ENCODE measurements at regions not wholly inside any gene's neighbourhood (a gene's known extent, or its start where the extent isn't known, plus 50 kb on each side); places are given as distances from the start of the nearest gene placed in this dataset.

DNA sequence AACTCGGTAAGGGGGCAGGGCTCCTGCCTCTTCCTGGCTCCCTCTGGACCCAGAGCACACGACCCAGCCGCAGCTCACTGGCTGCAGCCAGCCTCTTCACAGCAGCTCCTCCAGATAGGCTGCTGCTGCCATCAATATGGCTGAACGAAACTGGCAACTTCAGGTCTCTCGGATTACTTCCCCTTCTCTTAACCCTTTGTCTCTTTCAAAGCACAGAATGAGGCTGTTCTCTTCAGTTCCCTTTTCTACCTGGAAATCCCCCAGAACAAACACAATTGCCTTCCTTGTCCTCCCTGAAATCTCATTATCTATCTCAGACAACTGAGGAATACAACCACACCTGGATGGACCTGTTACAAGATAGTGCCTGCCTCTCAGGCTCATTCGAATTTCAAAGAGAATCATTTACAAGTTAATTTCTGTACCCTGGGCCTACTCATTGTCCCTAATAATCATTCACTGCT is 193.4 kb upstream of the MBL2 start:
- DNase-seq (ENCODE audit: low read depth in 1 of 2, low spot score in 1 of 2): no peak
- H3K27ac ChIP-seq: no peak overlapping the region
- H3K36me3 ChIP-seq: no peaks in the 10 kb centered on the region
- no peak overlapping the region for H3K4me3 ChIP-seq
- H3K9me3 ChIP-seq (ENCODE audit: low read depth): no peaks in the 10 kb centered on the region
- no peaks in the 10 kb centered on the region for H3K4me1 ChIP-seq (ENCODE audit: low read depth)
- TF ChIP-seq, protein P1, sequence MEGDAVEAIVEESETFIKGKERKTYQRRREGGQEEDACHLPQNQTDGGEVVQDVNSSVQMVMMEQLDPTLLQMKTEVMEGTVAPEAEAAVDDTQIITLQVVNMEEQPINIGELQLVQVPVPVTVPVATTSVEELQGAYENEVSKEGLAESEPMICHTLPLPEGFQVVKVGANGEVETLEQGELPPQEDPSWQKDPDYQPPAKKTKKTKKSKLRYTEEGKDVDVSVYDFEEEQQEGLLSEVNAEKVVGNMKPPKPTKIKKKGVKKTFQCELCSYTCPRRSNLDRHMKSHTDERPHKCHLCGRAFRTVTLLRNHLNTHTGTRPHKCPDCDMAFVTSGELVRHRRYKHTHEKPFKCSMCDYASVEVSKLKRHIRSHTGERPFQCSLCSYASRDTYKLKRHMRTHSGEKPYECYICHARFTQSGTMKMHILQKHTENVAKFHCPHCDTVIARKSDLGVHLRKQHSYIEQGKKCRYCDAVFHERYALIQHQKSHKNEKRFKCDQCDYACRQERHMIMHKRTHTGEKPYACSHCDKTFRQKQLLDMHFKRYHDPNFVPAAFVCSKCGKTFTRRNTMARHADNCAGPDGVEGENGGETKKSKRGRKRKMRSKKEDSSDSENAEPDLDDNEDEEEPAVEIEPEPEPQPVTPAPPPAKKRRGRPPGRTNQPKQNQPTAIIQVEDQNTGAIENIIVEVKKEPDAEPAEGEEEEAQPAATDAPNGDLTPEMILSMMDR (IDR thresholded peaks at IDR 0.05; ENCODE audit: low read depth, low read length): no peak
- no peaks in the 10 kb centered on the region for H3K27me3 ChIP-seq

DNA sequence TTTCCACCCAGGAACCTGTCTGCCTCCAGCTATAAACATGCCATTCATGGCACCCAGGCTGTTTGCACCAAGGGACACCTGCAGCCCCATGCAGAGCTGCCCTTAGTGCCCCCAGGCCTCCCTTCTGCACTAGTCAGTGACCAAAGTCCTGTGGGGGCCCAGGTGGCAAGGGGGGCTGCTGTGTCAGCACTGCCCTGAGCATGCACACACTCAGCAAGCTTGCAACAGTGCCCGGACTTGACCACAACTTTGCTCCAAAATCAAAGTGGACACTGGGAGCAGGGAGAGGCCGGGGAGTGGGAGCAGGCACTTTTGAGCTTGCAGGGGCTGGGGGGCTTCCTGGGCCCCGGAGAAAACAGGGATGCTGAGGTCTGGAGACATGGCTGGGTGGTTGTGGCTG is 192.9 kb upstream of the MBL2 start:
- Histone ChIP-seq H3K36me3 (no peaks in the 10 kb centered on the region), H3K27ac (no peak overlapping the region), H3K27me3 (no peaks in the 10 kb centered on the region), H3K4me3 (no peak overlapping the region), H3K4me1 (ENCODE audit: low read depth) (no peaks in the 10 kb centered on the region), H3K9me3 (ENCODE audit: low read depth) (no peaks in the 10 kb centered on the region)
- no peak for DNase-seq (ENCODE audit: low read depth in 1 of 2, low spot score in 1 of 2)
- TF ChIP-seq, protein P1 (IDR thresholded peaks at IDR 0.05; ENCODE audit: low read depth, low read length): no peak

DNA sequence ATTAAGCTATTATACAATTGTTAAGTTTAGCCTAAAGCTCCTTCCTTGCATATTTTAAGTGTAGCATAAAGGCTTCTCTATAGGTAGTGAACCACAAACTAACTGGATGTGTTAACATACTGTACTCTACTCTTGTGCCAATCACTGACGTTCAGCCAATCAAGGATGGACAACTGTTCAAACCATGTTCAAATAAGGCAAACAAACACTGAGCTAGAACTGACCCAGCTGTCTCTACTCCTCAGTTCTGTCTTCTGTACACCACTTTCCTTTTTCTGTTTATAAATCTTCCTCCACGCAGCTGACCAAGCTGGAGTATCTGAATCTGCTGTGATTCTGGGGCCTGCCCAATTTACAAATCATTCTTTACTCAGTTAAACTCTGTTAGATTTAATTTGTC is 188.7 kb upstream of the MBL2 start:
- no peaks in the 10 kb centered on the region for H3K27me3 ChIP-seq
- no peaks in the 10 kb centered on the region for H3K9me3 ChIP-seq (ENCODE audit: low read depth)
- H3K4me3 ChIP-seq: no peak overlapping the region
- H3K27ac ChIP-seq: no peak overlapping the region
- H3K36me3 ChIP-seq: no peaks in the 10 kb centered on the region
- no peak for DNase-seq (ENCODE audit: low read depth in 1 of 2, low spot score in 1 of 2)
- TF ChIP-seq, protein P1 (IDR thresholded peaks at IDR 0.05; ENCODE audit: low read depth, low read length): no peak
- no peaks in the 10 kb centered on the region for H3K4me1 ChIP-seq (ENCODE audit: low read depth)

DNA sequence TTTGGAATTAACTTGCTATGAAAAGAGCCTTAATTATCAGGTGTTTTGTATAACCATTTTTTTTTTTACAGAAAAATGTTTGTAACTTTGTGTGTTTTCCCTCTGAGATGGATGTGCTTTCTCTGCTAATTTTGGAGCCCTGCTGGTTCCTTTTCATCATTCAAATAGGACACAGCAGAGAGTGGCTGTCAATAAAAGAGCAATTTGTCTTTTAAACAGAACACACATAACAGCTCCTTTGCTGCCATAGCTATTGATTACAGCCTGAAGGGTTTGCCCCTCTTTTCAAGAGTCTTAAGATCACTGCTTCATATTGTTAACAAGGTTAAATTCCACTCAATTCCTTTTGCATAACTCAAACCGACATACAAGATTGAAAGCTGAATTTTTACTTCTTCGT is 187.2 kb upstream of the MBL2 start:
- Histone ChIP-seq H3K36me3 (no peaks in the 10 kb centered on the region), H3K9me3 (ENCODE audit: low read depth) (no peaks in the 10 kb centered on the region), H3K4me1 (ENCODE audit: low read depth) (no peaks in the 10 kb centered on the region), H3K27me3 (no peaks in the 10 kb centered on the region), H3K27ac (no peak overlapping the region), H3K4me3 (no peak overlapping the region)
- no peak for DNase-seq (ENCODE audit: low read depth in 1 of 2, low spot score in 1 of 2)
- TF ChIP-seq, protein P1 (IDR thresholded peaks at IDR 0.05; ENCODE audit: low read depth, low read length): no peak

DNA sequence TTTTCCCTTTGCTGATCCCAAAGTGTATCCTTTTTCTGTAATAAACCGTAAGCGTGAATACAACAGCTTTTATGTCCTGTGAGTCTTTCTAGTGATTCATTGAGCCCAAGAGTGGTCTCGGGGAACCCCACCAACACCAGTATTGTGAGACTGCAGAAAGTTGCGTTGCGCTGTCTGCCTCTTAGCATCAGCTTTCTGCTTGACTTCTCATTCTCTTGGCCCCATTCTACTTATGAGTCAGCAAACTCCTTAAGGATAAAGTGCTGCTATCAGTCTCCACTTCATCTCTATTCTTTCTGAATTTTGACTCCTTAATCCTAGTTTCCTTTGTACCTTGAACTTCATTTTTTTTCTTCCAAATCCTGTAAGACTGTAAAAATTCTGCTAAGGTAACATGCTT is 184.3 kb upstream of the MBL2 start:
- no peaks in the 10 kb centered on the region for H3K4me1 ChIP-seq (ENCODE audit: low read depth)
- no peaks in the 10 kb centered on the region for H3K9me3 ChIP-seq (ENCODE audit: low read depth)
- peak in 1 of 2 donors; percentile 7 for DNase-seq (ENCODE audit: low read depth in 1 of 2, low spot score in 1 of 2)
- no peak overlapping the region for H3K4me3 ChIP-seq
- TF ChIP-seq, protein P1 (IDR thresholded peaks at IDR 0.05; ENCODE audit: low read depth, low read length): no peak
- no peaks in the 10 kb centered on the region for H3K36me3 ChIP-seq
- no peaks in the 10 kb centered on the region for H3K27me3 ChIP-seq
- H3K27ac ChIP-seq: no peak overlapping the region

DNA sequence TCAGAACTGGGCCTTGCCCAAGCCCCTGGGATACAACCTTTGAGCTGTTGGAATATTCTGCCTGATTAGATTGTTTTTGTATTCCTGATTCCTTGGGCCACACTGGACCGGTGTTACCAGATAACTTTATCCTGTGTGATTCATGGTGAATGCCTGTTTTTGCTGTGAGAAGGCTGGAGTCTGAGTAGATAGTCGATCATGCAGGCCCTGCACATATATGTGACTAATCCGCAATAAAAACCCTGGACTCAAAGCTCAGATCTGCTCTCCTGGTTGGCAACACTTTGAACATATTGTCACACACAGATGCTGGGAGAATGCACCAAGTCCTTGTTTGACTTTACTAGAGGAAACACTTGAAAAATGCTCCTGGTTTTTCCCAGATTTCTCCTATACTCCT is 183.9 kb upstream of the MBL2 start:
- Histone ChIP-seq H3K4me3 (no peak overlapping the region), H3K4me1 (ENCODE audit: low read depth) (no peaks in the 10 kb centered on the region), H3K27ac (no peak overlapping the region), H3K27me3 (no peaks in the 10 kb centered on the region), H3K9me3 (ENCODE audit: low read depth) (no peaks in the 10 kb centered on the region), H3K36me3 (no peaks in the 10 kb centered on the region)
- TF ChIP-seq, protein P1 (IDR thresholded peaks at IDR 0.05; ENCODE audit: low read depth, low read length): no peak
- peak in 1 of 2 donors; percentile 4 for DNase-seq (ENCODE audit: low read depth in 1 of 2, low spot score in 1 of 2)
